ENCODE measurements at regions not wholly inside any gene's neighbourhood (a gene's known extent, or its start where the extent isn't known, plus 50 kb on each side); places are given as distances from the start of the nearest gene placed in this dataset.

- TF ChIP-seq, protein P1, sequence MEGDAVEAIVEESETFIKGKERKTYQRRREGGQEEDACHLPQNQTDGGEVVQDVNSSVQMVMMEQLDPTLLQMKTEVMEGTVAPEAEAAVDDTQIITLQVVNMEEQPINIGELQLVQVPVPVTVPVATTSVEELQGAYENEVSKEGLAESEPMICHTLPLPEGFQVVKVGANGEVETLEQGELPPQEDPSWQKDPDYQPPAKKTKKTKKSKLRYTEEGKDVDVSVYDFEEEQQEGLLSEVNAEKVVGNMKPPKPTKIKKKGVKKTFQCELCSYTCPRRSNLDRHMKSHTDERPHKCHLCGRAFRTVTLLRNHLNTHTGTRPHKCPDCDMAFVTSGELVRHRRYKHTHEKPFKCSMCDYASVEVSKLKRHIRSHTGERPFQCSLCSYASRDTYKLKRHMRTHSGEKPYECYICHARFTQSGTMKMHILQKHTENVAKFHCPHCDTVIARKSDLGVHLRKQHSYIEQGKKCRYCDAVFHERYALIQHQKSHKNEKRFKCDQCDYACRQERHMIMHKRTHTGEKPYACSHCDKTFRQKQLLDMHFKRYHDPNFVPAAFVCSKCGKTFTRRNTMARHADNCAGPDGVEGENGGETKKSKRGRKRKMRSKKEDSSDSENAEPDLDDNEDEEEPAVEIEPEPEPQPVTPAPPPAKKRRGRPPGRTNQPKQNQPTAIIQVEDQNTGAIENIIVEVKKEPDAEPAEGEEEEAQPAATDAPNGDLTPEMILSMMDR (IDR thresholded peaks at IDR 0.05 in 8 of 11, conservative IDR thresholded peaks at IDR 0.05 in 3 of 11), result no peak
- TF ChIP-seq POLR2A (IDR thresholded peaks at IDR 0.05), result no peak
Observed at GRCh38 chr2:193502363-193503035, 1307.8 kb upstream of the TMEFF2 start.

All from spleen (tissue), 7 donors.